Suppressor macrophage treated with lipopolysaccharide for 4 hours (primary cell): ENCODE measurements at regions not wholly inside any gene's neighbourhood (a gene's known extent, or its start where the extent isn't known, plus 50 kb on each side); places are given as distances from the start of the nearest gene placed in this dataset.

ENCODE experiments used
- DNase-seq: peaks from one replicate; pipeline ENCODE4 v3.0.0-alpha.2; 2020

DNA sequence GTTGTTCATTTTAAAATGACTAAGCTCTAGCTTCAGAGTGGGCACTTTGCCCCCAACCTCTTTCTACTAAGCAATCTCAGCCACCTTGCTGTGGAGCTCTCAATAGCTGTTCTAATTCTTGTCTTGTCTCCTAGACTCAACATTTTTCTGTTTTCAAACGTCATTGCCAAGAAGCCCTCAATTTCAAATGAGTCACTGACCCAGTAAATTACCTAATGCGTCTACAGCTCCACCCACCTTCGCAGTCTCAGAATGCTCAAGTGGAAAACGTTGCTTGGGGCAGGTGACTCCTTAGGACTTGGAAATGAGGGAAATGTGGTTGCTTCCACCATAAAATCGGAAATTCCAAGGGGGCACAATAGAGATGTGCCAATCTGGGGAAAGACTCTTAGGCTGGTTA is 59.0 kb downstream of the ING2 start:
- DNase-seq: peak; percentile 16

DNA sequence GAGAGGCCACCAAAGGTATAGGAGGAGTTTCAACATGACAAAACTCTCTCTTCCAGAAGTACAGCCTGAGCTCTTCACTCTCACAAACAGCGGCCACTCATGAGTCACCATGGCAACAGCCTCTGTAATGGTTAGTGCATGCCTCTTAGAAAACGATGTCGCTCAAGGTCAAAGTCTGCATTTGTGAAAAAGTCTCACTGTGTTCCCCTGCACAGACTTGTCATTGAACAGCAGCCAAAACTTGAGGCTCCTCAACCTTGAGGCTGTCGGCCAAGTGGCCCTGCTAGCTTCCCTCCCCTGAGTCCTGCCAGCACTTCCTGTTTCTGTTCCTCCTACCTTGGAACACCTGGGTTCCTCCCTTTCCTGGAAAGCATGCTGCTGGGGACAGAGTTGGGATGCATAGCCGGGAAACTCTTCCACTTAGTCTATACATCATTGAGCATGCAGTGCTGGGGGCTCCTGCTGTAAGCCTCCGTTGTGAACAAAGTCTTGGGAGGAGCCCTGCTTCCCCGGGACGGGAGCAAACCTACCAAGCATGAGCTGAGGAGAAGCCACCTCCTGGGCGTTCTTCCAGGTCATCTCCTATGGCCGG is 66.6 kb downstream of the ING2 start:
- DNase-seq: no peak

DNA sequence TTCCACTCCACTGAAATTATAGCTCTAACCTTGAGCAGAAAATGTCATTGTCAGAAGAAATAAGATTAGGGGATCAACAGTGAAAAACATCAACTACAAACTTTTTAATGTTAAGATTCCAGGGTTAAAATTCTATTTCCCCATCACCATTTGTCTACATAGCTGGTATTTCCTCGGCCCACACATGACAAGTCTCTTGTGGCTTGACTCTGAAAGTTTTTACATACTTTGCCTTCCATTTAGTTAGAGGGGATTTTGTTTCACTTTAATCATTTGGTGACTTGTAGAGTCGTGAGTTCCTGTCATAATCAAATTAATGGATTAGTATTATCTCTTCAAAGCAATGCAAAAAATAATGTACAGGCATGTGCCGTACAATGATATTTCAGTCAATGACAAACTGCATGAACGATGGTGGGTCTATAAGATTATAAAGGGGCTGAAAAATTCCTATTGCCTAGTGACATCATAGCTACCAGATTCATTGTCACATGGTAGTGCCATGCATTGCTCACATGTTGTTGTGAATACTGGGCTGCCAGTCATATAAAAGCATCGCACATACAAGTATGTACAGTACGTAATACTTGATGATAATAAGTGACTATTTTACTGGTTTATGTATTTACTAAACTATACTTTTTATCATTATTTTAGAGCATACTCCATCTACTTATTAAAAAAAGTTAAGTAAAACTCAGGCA is 72.0 kb downstream of the ING2 start:
- no peak for DNase-seq

DNA sequence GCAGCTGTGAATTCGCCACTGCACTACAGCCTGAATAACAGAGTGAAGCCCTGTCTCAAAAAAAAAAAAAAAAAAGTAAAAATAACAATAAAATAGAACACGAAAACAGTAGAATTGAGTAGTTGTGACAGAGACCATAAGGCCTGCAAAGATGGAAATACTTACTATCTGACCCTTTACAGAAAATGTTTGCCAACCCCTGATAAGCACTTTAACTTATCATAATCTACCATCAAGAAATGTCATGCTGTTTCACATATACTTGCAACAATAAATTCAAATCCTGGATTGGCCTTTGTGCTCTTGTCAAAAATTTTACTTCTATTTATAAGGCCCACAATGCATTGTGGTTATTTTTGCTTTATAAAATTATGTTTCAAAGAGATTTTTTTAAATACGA is 75.5 kb downstream of the ING2 start:
- DNase-seq: no peak

DNA sequence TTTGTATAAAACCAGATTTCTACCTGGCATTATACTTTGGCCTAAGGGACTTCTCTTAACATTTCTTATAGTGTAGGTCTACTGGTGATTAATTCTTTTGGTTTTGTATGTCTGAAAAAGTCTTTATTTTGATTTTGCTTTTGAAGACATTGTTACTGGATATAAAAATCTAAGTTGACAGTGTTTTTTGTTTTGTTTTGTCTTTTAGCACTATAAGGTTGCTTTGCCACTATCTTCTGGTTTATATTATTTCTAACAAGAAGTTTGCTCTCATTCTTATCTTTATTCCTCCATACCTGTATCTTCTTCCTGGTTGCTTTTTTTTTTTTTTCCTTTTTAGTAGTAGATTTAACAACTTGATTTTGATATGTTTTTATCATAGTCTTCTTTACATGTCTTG is 76.0 kb downstream of the ING2 start:
- no peak for DNase-seq

DNA sequence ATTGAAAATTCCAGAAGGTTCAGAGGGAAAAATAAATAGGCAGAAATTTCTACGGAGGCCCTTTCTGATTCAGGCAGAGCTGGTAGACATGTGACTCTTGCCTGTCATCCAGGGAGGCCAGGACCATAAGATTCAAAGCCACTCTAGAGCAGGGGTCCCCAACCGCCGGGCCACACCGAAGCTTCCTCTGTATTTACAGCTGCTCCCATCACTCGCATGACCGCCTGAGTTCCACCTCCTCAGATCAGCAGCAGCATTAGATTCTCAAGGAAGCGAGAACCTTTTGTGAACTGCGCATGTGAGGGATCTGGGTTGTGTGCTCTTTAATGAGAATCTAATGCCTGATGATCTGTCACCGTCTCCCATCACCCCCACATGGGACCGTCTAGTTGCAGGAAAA is 72.2 kb downstream of the RWDD4 start:
- no peak for DNase-seq

DNA sequence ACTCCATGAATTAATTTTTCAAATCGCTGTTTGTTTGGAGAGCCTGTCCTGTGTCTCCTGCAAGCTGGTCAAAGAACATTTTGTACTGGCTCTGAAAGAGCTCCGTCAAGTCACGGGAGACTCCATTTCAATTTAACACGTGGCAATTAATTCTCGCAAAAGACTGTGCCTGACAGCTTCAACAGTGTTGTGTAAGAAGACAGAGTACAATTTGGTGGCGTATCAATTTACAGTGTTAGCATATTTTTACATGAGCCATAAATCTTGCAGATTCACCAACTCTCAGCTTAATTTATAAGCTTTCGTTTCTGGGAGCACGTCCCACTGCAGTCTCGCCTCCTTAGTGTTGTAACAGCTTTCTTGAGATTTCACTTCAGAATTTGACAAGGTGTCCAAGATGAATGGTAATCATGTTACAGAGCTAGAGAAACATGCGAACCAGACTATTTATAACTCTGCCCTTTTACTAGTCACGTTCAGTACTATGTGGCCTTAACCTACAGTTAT is 70.8 kb downstream of the RWDD4 start:
- DNase-seq: no peak

DNA sequence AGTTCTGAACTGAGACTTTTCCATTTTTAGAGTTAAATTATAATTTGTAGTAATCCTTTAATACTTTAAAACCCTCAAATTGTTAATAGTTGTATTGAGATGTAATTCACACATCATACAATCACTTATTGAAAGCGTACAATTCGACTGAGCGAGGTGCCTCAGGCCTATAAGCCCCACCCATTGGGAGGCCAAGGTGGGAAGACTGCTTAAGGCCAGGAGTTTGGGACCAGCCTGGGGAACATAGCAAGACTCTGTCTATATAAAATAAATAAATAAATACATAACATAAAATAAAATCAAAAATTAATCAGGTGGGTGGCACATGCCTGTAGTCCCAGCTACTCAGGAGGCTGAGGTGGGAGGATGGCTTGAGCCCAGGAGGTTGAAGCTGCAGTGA is 70.3 kb downstream of the RWDD4 start:
- DNase-seq: no peak

DNA sequence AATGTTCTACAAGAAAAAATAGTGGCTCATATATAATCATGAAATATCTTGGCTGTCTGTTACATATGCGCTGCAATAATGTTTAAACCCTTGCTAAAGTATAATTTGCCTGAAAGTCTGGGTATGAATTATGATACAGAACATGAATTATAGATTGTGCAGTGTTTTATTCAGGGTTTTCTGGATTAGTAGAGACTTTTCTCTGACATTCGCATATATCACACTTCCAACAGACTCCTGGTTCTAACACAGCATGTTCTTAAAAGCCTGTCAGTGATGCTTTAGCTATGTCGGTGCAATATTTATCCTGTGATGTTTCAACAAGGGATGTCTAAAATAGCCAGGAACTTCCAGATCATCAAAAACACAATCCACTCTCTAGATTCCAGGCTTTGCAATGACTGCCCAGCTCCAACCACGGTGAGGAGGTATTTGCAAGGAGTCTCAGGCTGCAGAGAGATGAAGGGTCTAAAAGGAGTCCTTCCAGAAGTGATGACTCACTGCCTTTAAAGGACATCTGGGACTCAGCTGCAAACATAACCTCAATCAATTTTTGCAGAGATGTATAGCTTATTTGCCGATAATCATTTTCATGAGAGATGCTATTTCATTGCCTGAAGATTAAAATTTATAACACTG is 69.4 kb downstream of the RWDD4 start:
- DNase-seq: no peak
